H7 (cell line): ENCODE measurements at regions not wholly inside any gene's neighbourhood (a gene's known extent, or its start where the extent isn't known, plus 50 kb on each side); places are given as distances from the start of the nearest gene placed in this dataset.

Experiments used
- DNase-seq: peaks from one replicate; pipeline ENCODE4 v3.0.0; 2012
- H3K27me3 ChIP-seq: 2 replicates; pipeline ENCODE4 v1.6.0; 2011; ENCODE audit warnings: mild to moderate bottlenecking, low read length; ENCODE audit not compliant: control insufficient read depth, insufficient read depth
- H3K36me3 ChIP-seq: replicated peaks from 2 replicates; pipeline ENCODE4 v1.5.1; 2011; ENCODE audit warnings: low read length; ENCODE audit not compliant: control insufficient read depth, insufficient read depth
- H3K4me3 ChIP-seq: 2 replicates; pipeline ENCODE4 v1.5.1; 2011; ENCODE audit warnings: low read depth, mild to moderate bottlenecking, control low read depth, low read length, moderate library complexity; ENCODE audit not compliant: insufficient read depth

DNA sequence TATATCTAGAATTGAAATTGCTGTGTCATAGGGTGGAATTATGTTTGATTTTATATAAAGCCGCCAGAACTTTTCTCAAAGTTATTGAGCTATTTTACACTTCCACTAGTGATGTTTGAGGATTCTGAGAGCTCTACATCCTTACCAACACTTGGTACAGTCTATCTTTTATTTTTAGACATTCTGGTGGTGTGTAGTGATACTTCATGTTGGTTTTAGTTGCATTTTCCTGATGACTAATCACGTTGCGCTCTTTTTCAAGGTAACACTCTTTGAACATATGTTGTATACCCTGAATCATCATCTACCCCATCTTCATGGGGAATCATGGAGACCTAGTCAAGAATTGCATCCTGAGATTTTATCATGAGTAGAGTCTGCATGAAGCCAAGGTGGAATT, 141.7 kb downstream of the NXNL2 start:
- no peaks in the 10 kb centered on the region for H3K36me3 ChIP-seq
- no peak overlapping the region for H3K4me3 ChIP-seq
- DNase-seq, result no peak
- H3K27me3 ChIP-seq, result no peaks in the 10 kb centered on the region

DNA sequence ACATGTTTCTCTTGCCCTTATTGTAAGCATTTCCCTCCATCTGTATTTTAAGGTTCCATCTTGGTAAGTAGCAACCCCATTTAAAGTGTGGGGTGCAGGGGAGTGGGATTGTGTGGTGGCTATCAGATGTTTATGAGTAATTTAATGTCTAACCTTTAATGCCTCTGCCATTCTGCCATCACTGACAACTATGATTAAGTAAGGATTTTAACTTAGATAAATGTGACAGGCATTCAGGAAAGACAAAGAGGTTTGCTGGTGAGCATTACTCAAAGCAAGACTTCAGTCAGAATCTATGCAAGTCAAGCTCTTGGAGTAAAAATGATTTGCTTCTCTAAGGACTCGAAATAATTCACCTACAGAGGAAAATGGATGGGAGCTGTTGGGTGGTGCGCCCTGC, 143.0 kb downstream of the NXNL2 start:
- Histone ChIP-seq H3K27me3 (no peaks in the 10 kb centered on the region), H3K4me3 (no peak overlapping the region), H3K36me3 (no peaks in the 10 kb centered on the region)
- DNase-seq, result no peak

DNA sequence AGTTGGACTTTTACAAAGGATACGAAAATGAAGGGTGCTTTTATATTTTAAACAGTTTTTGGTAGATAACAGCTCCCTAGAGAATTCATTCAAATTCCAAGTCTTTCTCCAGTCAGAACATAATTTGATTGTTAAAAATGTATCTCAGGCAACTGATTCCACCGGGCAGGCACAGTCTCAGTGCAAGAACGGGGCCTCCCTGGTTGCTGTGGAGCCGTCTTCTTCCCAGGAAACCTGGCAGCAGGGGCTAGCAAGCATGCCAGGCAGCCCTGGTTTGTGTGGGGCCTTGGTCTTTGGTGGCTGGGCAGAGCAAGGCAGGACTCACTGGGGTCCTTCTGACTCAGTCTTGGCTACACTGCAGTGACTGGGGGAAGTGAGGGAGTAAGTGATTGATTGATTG, 143.5 kb downstream of the NXNL2 start:
- H3K36me3 ChIP-seq, result no peaks in the 10 kb centered on the region
- H3K27me3 ChIP-seq, result no peaks in the 10 kb centered on the region
- no peak for DNase-seq
- H3K4me3 ChIP-seq, result no peak overlapping the region

DNA sequence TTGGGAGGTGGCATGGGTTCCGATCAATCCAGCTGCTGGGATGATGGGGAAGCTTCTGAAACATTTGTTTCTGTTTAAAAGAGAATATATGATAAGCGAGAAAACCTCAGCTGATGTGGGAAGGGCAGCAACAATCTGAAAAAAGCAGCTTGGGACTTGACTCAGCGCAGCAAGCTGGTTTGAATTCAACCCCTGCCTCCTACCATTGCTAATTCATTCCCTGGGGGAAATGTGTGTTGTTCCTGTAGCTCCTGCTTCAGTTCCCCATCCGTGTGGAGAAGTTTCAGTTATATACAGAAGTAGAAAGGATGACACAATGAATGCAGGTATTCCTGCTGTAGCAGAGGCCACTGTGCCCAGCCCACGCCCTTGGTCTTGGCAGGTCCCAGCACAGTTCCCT, 145.1 kb downstream of the NXNL2 start:
- DNase-seq, result no peak
- H3K27me3 ChIP-seq, result no peaks in the 10 kb centered on the region
- H3K4me3 ChIP-seq, result no peak overlapping the region
- H3K36me3 ChIP-seq, result no peaks in the 10 kb centered on the region

DNA sequence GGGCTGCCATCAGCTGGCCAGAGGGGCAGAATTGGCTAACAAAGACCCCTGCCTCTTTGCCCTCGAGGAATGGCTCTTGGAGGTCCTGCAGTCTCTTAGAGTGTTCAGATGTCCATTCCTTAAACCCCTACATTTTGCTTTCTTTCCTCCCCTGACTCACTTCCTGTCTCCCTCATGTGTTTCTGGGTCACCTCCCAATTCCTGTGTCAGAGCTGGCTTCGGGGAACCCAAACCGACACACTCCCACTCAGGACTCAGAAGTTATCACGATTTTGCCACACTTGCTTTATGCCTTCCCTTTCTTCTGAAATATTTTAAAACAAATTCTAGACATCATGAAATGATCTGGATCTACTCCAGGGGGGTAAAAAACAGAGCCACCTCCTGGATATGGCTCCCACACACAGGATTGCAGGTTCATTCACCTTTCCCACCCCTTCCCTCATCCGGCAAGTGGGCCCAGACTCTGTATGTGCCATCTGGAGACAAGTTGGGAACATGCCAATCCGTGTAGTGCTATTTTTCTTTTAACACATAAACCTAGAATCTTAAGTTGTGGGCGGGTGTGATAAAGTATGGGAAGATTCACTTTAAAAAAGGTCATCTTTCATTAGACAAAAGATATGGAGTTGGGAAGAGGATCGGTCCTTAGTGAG, 145.7 kb downstream of the NXNL2 start:
- Histone ChIP-seq H3K4me3 (no peak overlapping the region), H3K27me3 (no peaks in the 10 kb centered on the region), H3K36me3 (no peaks in the 10 kb centered on the region)
- no peak for DNase-seq

DNA sequence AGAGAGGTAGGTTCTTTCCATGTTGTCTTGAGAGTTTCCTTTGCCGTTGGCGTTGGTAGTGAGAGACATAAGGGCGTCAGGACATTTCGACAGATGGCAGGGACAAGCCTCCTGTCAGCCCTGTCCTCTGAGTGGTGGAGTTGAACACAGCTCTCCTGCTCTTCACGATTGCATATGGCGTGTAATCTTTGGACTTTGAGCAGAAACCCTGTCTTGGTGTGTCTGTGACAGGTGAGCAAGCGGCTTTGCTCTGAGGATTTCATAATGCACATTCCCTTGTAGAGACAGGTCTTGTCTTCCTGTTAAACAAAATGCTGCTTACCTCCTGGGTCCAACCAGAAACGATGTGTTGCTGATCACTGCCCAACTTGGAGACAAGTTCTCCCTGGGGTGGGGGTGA, 146.5 kb downstream of the NXNL2 start:
- Histone ChIP-seq H3K27me3 (no peaks in the 10 kb centered on the region), H3K36me3 (no peaks in the 10 kb centered on the region), H3K4me3 (no peak overlapping the region)
- no peak for DNase-seq

DNA sequence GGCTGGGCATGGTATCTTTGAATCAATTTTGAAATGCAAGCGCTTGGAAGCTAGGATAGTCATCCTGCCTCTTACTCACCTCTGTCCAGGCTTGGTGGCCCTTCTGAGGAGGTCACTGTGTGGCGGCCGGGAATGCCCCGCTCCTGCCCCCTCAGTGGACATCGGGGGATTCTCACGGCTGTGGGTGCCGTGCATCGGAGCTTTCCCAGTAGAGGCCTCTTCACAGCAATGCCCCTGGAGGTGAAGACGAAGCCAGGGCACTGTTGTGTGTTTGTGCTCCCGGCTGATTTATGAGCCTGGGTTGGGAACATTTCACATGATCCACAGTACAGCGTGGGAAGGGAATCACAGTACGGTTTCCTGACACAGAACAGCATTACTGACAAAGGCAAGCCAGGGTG, 147.5 kb downstream of the NXNL2 start:
- no peaks in the 10 kb centered on the region for H3K27me3 ChIP-seq
- H3K4me3 ChIP-seq, result no peak overlapping the region
- no peak for DNase-seq
- H3K36me3 ChIP-seq, result no peaks in the 10 kb centered on the region

DNA sequence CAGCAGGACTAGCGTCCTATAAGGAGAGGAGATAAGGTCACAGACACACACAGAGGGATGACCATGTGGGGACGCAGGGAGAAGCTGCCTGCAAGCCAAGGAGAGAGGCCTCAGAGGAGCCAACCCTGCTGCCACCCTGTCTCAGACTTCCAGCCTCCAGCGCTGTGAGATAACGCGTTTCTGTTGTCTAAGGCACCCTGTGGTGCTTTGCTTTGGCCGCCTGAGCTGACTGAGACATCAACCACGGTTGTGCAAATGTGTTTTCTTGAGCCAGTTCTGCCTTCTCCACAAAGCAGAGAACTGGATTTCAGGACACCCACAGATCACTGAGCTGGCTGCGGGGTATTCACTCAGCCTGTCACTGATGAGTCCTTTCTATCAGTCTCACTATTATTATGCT, 149.1 kb downstream of the NXNL2 start:
- Histone ChIP-seq H3K27me3 (no peaks in the 10 kb centered on the region), H3K36me3 (no peaks in the 10 kb centered on the region), H3K4me3 (no peak overlapping the region)
- no peak for DNase-seq

DNA sequence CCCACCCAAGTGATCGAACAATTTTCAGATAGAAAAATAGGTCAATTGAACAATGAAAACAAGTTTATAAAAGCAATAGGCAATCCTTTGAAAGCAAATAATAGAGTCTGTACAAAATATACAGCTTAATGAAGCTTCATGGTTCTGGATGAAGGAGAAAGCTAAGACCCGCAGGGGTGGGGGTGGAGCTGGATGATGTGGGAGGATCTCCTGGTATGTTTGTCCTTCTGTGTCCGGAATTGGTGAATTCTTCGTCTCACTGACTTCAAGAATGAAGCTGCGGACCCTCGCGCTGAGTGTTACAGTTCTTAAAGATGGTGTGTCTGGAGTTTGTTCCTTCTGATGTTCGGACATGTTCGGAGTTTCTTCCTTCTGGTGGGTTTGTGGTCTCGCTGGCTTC, 149.9 kb downstream of the NXNL2 start:
- Histone ChIP-seq H3K36me3 (no peaks in the 10 kb centered on the region), H3K4me3 (no peak overlapping the region), H3K27me3 (no peaks in the 10 kb centered on the region)
- no peak for DNase-seq

DNA sequence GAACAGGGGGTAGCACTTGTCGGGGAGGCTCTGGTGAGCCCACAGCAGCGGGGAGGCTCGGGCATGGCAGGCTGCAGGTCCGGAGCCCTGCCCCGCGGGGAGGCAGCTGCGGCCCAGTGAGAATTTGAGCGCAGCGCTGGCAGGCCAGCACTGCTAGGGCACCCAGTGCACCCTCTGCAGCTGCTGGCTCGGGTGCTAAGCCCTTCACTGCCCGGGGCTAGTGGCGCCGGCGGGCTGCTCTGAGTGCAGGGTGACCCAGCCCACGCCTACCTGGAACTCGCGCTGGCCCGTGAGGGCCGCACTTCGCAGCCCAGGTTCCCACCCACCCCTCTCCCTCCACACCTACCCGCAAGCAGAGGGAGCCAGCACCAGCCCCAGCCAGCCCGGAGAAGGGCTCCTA, 151.0 kb downstream of the NXNL2 start:
- Histone ChIP-seq H3K36me3 (no peaks in the 10 kb centered on the region), H3K27me3 (no peaks in the 10 kb centered on the region), H3K4me3 (no peak overlapping the region)
- DNase-seq, result no peak

DNA sequence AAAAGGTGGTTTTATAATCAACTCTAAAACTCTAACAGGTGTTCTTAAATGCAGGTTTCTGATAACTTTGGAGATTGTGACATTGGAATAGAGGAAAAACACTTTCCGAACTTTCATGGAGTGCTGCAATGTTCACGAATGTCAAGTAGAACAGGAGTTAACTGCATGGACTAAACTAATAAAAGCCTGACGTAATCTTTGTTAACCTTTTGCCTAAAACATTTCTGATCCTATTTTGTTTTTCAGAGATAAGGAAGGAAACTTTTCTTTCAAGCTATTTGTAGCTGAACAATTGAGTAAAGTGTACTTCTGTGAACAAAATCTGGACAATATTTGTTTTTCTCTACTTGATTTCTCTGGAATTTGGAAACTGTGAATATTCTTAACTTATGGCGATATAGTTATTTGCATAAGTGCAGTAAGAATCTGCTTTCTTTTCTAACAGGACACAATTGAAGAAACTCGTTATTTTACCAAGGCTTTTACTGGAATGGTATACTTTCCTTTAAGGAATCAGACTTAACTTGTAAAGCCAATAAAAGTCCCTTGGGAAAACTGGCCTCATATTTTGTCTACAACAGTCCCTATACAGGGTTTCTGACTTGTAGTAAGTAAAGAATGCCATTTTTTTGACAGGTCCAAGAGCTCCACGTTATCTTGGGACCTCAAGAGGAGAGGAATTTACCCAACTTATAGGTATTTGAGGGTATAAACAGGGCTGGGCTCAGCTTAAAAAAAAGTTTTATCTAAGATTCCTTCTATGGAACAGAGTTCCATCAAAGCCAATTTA, 154.7 kb downstream of the NXNL2 start:
- Histone ChIP-seq H3K4me3 (no peak overlapping the region), H3K27me3 (no peaks in the 10 kb centered on the region), H3K36me3 (no peaks in the 10 kb centered on the region)
- DNase-seq, result no peak

DNA sequence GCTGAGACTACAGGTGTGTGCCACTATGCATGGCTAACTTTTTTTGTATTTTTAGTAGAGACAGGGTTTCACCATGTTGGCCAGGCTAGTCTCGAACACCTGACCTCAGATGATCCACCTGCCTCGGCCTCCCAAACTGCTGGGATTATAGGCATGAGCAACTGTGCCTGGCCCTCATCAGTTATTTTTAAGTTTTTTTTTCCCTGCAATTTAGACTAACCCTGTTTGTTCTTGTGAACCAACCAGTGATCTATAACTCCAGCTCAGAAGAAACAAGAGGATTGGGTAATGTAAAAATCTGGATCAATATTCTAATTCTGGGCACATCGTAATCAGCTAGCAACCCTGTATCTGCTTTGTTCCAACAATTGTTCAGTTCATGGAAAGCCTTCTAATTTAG, 155.7 kb downstream of the NXNL2 start:
- no peak overlapping the region for H3K4me3 ChIP-seq
- no peak for DNase-seq
- no peaks in the 10 kb centered on the region for H3K27me3 ChIP-seq
- H3K36me3 ChIP-seq, result no peaks in the 10 kb centered on the region

DNA sequence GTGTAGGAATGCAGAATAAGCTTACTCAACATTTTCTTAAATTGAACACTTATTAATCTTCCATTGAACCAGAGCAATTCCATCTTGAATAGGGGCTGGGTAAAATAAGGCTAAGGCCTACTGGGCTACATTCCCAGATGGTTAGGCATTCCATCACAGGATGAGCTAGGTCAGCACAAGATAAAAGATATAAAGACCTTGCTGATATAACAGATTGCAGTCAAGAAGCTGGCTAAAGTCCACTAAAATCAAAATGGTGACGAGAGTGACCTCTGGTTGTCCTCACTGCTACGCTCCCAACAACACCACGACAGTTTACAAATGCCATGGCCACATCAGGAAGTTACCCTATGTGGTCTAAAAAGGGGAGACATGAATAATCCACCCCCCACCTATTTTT, 156.1 kb downstream of the NXNL2 start:
- H3K4me3 ChIP-seq, result no peak overlapping the region
- no peaks in the 10 kb centered on the region for H3K27me3 ChIP-seq
- H3K36me3 ChIP-seq, result no peaks in the 10 kb centered on the region
- DNase-seq, result no peak

DNA sequence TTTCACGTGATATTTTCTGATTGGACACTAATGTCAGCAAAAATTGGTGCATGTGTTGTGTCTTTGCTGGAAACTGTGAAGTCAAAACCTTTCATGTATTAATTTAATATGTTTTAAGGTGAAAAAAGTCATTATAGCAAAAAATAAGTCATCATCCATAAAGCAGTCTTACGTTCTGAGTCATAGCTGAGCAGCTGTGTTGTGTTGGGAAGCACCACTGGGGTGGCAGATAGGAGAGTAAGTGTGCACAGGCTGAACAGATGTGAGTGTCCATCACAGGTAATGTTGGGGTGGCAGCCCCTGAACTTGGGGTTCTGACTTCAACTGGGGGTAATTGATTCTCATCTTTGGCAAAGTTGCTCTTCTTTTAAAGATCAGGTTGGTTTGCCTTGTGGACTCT, 156.8 kb downstream of the NXNL2 start:
- no peaks in the 10 kb centered on the region for H3K27me3 ChIP-seq
- DNase-seq, result no peak
- H3K4me3 ChIP-seq, result no peak overlapping the region
- H3K36me3 ChIP-seq, result no peaks in the 10 kb centered on the region

DNA sequence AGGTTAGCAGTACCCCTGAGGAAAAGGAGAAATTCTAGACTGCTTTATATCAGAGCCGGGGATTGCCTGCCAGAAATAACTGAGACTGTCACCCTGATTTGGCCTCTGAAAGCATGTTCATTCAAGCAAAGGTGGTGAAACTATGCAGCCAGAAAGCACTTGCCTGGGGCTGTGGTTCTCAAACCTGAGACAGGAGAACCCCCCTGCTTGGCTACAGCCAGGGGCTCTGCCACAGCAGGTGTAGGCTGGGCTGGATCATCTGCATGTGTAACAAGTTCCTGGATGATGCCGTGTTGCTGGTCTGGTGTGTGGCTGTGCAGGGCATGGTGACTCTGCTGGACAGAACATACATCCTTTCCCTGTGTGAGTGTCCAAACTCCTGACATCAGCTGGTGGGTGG, 157.8 kb downstream of the NXNL2 start:
- no peak overlapping the region for H3K4me3 ChIP-seq
- no peaks in the 10 kb centered on the region for H3K27me3 ChIP-seq
- no peak for DNase-seq
- H3K36me3 ChIP-seq, result no peaks in the 10 kb centered on the region
